Activated CD8-positive, alpha-beta memory T cell treated with anti-CD3 and anti-CD28 coated beads, Interleukin-2, amount 10 ng/mL, durations not matched to agents 7 days and 5 days (primary cell): ENCODE measurements at regions not wholly inside any gene's neighbourhood (a gene's known extent, or its start where the extent isn't known, plus 50 kb on each side); places are given as distances from the start of the nearest gene placed in this dataset.
"Not testable (repeated sequence)": the region's sequence is repeated elsewhere in the genome, so short reads cannot be mapped to it uniquely, and the experiment has no call there.

Experiments
- ATAC-seq: fragments of 150-1000 bp; cut with Tn5 transposase; one replicate; pipeline ENCODE4 v1.10.0; 2021; ENCODE audit warnings: moderate library complexity
- CTCF ChIA-PET: fragments of 350-600 bp; sonication (Branson Sonifier 250); formaldehyde crosslinking; loops from one replicate; lab custom pipeline; 2021; ENCODE audit warnings: antibody characterized with exemption; lab: Charles Lee
- DNase-seq: peaks from one replicate; pipeline ENCODE4 v3.0.0-alpha.2; 2020
- H3K27ac Mint-ChIP-seq: one replicate; pipeline ENCODE4 v1.8.0; 2021; ENCODE audit warnings: mild to moderate bottlenecking, mixed read lengths
- H3K27me3 Mint-ChIP-seq: one replicate; pipeline ENCODE4 v1.8.0; 2021; ENCODE audit warnings: mixed read lengths
- H3K36me3 Mint-ChIP-seq: one replicate; pipeline ENCODE4 v1.8.0; 2021; ENCODE audit warnings: mild to moderate bottlenecking, mixed read lengths
- H3K4me1 Mint-ChIP-seq: one replicate; pipeline ENCODE4 v1.8.0; 2021; ENCODE audit warnings: mixed read lengths
- H3K4me3 Mint-ChIP-seq: one replicate; pipeline ENCODE4 v1.8.0; 2021; ENCODE audit warnings: mild to moderate bottlenecking, moderate library complexity, mixed read lengths
- H3K9me3 Mint-ChIP-seq: one replicate; pipeline ENCODE4 v1.8.0; 2022; ENCODE audit warnings: low read depth, mixed read lengths

DNA sequence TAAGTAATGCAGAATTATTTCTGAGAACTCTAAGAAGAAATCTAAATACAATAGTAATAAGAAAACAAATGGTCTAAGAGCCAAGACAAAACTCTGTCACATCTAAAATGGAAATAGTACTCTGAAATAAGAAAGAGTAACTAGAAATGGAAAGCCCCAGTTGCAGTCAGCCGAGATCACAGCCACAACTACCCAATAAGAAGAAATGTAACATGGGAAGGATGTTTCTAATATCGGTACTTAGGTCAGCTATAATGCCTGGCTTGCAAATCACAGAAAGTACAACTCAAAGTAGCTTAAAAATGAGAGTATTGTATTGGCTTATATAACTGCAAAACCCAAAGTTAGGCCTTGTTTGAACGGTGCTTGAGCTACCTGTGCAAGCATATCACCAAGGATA lies 58.6 kb upstream of the USP25 start:
- ATAC-seq: no peak
- H3K27ac Mint-ChIP-seq: no peak overlapping the region
- H3K36me3 Mint-ChIP-seq: no peaks in the 10 kb centered on the region

DNA sequence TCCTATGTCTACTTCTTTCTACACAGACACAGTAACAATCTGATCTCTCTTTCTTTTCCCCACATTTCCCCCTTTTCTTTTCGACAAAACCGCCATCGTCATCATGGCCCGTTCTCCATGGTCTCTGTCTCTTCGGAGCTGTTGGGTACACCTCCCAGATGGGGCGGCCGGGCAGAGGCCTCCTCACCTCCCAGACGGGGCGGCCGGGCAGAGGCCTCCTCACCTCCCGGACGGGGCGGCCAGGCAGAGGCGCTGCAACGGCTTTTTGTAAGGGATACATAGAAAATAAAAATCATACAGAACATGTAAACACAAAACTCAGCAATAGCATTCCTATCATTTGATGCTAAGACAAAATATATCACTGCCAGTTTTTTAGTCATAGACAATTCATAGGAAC lies 57.2 kb upstream of the USP25 start:
- H3K4me1 Mint-ChIP-seq, CTCF ChIA-PET, H3K27ac Mint-ChIP-seq, H3K4me3 Mint-ChIP-seq, H3K9me3 Mint-ChIP-seq, H3K27me3 Mint-ChIP-seq, DNase-seq, ATAC-seq, H3K36me3 Mint-ChIP-seq: not testable (repeated sequence)

More for the DNA sequence above, 58.6 kb upstream of the USP25 start:
- DNase-seq: no peak
- Mint-ChIP-seq H3K4me3 (no peak overlapping the region), H3K9me3 (no peaks in the 10 kb centered on the region), H3K4me1 (no peaks in the 10 kb centered on the region), H3K27me3 (no peaks in the 10 kb centered on the region)
- CTCF ChIA-PET: no interaction called here

DNA sequence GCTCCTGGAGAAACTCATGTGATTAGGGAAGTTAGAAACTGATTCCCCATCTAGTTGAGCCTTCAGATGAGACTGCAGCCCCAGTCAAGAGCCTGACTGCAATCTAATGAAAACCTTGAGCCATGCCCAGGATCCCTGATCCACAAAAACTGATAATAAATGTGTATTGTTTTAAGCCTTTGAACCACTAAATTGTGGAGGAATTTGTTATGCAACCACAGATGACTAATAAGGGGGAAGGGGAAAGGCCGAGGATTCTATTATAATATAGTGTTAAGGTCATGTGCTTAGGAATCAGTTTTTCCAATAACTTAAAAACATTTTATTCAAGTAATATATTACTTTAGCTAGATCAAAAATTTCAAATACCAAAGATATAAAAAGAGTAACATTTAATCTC lies 52.8 kb upstream of the USP25 start:
- Mint-ChIP-seq H3K9me3 (no peaks in the 10 kb centered on the region), H3K4me1 (peaks cover 2% of the 10 kb centered on the region), H3K4me3 (no peak overlapping the region), H3K27me3 (no peaks in the 10 kb centered on the region), H3K27ac (no peak overlapping the region), H3K36me3 (no peaks in the 10 kb centered on the region)
- ATAC-seq: no peak
- DNase-seq: no peak
- CTCF ChIA-PET: no interaction called here

DNA sequence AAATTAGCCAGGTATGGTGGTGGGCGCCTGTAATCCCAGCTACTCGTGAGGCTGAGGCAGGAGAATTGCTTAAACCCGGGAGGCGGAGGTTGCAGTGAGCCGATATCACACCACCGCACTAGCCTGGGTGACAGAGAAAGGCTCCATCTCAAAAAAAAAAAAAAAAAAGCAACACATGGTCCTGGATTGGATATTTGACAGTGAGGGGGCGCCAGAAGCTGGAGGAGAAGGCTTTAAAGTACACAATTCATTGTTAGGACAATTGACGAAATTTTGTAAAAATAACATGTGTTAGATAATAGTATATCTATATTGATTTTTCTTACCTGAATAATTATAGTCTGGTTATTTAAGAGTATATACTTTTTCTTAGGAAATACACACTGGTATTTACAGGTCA lies 50.2 kb upstream of the USP25 start:
- Mint-ChIP-seq H3K27ac (no peak overlapping the region), H3K9me3 (no peaks in the 10 kb centered on the region), H3K36me3 (no peaks in the 10 kb centered on the region), H3K4me3 (no peak overlapping the region), H3K4me1 (peaks cover 12% of the 10 kb centered on the region), H3K27me3 (no peaks in the 10 kb centered on the region)
- ATAC-seq: no peak
- CTCF ChIA-PET: interaction anchor here (1.5 kb wide), 1 partner anchor 10 kb away, joined by 3 read pairs; no protein-coding TSS in a partner anchor
- no peak for DNase-seq
